IMR-90 (cell line): ENCODE measurements at regions not wholly inside any gene's neighbourhood (a gene's known extent, or its start where the extent isn't known, plus 50 kb on each side); places are given as distances from the start of the nearest gene placed in this dataset.

Experiments
- ATAC-seq: fragments of 200-7000 bp; cut with Tn5 transposase; 2 replicates; pipeline ENCODE4 v1.9.1; 2020; ENCODE audit warnings: low read depth, mild to moderate bottlenecking, moderate library complexity
- BruUV-seq: library from RNA; stranded (reverse); fragments of 400-500 nt; replicated peaks from 2 replicates; lab custom pipeline; 2021; lab: Mats Ljungman, UMichigan
- CTCF ChIA-PET: fragments of 300-600 bp; formaldehyde crosslinking; extraction: SDS; loops from one replicate; lab custom pipeline; 2021; ENCODE audit warnings: antibody characterized with exemption; lab: Yijun Ruan, JAX
- POLR2A ChIA-PET: fragments of 300-600 bp; sonication (Branson Sonifier 250); formaldehyde crosslinking; loops from one replicate; lab custom pipeline; 2022; ENCODE audit warnings: antibody characterized with exemption; ENCODE audit not compliant: unreplicated experiment; lab: Charles Lee
- DNase-seq: peaks from one replicate; pipeline ENCODE4 v3.0.0; 2013
- H2AFZ ChIP-seq: replicated peaks from 2 replicates; pipeline ENCODE3; 2013; ENCODE audit warnings: low read length, mild to moderate bottlenecking; ENCODE audit not compliant: poor library complexity
- H2AK5ac ChIP-seq: 2 replicates; pipeline ENCODE4 v1.6.1; 2013; ENCODE audit warnings: low read depth, low read length, inconsistent platforms
- H2AK9ac ChIP-seq: replicated peaks from 2 replicates; pipeline ENCODE3; 2013; ENCODE audit warnings: mild to moderate bottlenecking, low read depth, low read length, moderate library complexity; ENCODE audit not compliant: poor library complexity
- H2BK120ac ChIP-seq: 2 replicates; pipeline ENCODE4 v1.6.1; 2013; ENCODE audit warnings: low read depth, low read length, inconsistent platforms
- H2BK15ac ChIP-seq: 3 replicates; pipeline ENCODE4 v1.6.1; 2013; ENCODE audit warnings: low read depth, low read length, inconsistent platforms
- H2BK20ac ChIP-seq: 2 replicates; pipeline ENCODE4 v1.6.1; 2013; ENCODE audit warnings: low read depth, mild to moderate bottlenecking, inconsistent platforms, low read length, moderate library complexity
- H2BK5ac ChIP-seq: 2 replicates; pipeline ENCODE4 v1.6.1; 2013; ENCODE audit warnings: mild to moderate bottlenecking, low read depth, low read length, inconsistent platforms; ENCODE audit not compliant: poor library complexity, severe bottlenecking
- H3K14ac ChIP-seq: replicated peaks from 2 replicates; pipeline ENCODE4 v1.6.1; 2013; ENCODE audit warnings: low read depth, low read length, inconsistent platforms
- H3K18ac ChIP-seq: 2 replicates; pipeline ENCODE4 v1.6.1; 2013; ENCODE audit warnings: low read depth, low read length, control low read depth
- H3K23ac ChIP-seq: 2 replicates; pipeline ENCODE4 v1.6.1; 2013; ENCODE audit warnings: low read depth, low read length, inconsistent platforms
- H3K27ac ChIP-seq: 2 replicates; pipeline ENCODE4 v1.5.1; 2013; ENCODE audit warnings: mild to moderate bottlenecking, control low read depth, low read length; ENCODE audit not compliant: insufficient read depth
- H3K27me3 ChIP-seq: 2 replicates; pipeline ENCODE4 v1.6.1; 2013; ENCODE audit warnings: low read length; ENCODE audit not compliant: control insufficient read depth, insufficient read depth
- H3K36me3 ChIP-seq: 2 replicates; pipeline ENCODE4 v1.6.1; 2013; ENCODE audit warnings: low read length, mixed read lengths; ENCODE audit not compliant: control insufficient read depth, insufficient read depth
- H3K4ac ChIP-seq: 2 replicates; pipeline ENCODE4 v1.6.1; 2013; ENCODE audit warnings: low read depth, low read length, inconsistent platforms
- H3K4me1 ChIP-seq: 2 replicates; pipeline ENCODE4 v1.6.1; 2013; ENCODE audit warnings: low read length, mixed read lengths; ENCODE audit not compliant: control insufficient read depth, insufficient read depth
- H3K4me2 ChIP-seq: 2 replicates; pipeline ENCODE4 v1.6.1; 2013; ENCODE audit warnings: low read depth, mild to moderate bottlenecking, control low read depth, low read length, moderate library complexity
- H3K4me3 ChIP-seq: 2 replicates; pipeline ENCODE4 v1.5.1; 2013; ENCODE audit warnings: low read depth, mild to moderate bottlenecking, control low read depth, low read length, moderate library complexity; ENCODE audit not compliant: insufficient read depth
- H3K56ac ChIP-seq: 2 replicates; pipeline ENCODE4 v1.6.1; 2013; ENCODE audit warnings: low read length, inconsistent platforms; ENCODE audit not compliant: insufficient read depth; ENCODE audit errors: extremely low read depth
- H3K79me1 ChIP-seq, 2 experiments: 2 replicates each; pipeline ENCODE4 v1.6.1; 2013; ENCODE audit warnings: low read length in 2 of 2, inconsistent platforms in 1 of 2, low read depth in 1 of 2
- H3K9ac ChIP-seq: 2 replicates; pipeline ENCODE4 v1.6.1; 2013; ENCODE audit warnings: low read depth, low read length, control low read depth
- H3K9me1 ChIP-seq: 2 replicates; pipeline ENCODE4 v1.6.1; 2013; ENCODE audit warnings: low read length, inconsistent platforms; ENCODE audit not compliant: insufficient read depth
- H3K9me3 ChIP-seq: 2 replicates; pipeline ENCODE4 v1.6.1; 2013; ENCODE audit warnings: low read length; ENCODE audit not compliant: control insufficient read depth, insufficient read depth
- H4K20me1 ChIP-seq: 2 replicates; pipeline ENCODE4 v1.6.1; 2013; ENCODE audit warnings: low read length, inconsistent platforms; ENCODE audit not compliant: insufficient read depth
- H4K5ac ChIP-seq: 2 replicates; pipeline ENCODE4 v1.6.1; 2013; ENCODE audit warnings: mild to moderate bottlenecking, low read depth, low read length, control low read depth
- H4K8ac ChIP-seq, 2 experiments: 2 replicates each; pipeline ENCODE4 v1.6.1; 2013; ENCODE audit warnings: low read depth in 2 of 2, low read length in 2 of 2, control low read depth in 1 of 2, inconsistent platforms in 1 of 2
- H4K91ac ChIP-seq: 2 replicates; pipeline ENCODE4 v1.6.1; 2013; ENCODE audit warnings: low read depth, low read length, inconsistent platforms; ENCODE audit not compliant: insufficient read depth
- MXI1 ChIP-seq: IDR thresholded peaks from 2 replicates; pipeline ENCODE4 v1.6.1; 2012; ENCODE audit warnings: low read depth, mild to moderate bottlenecking, low read length, moderate library complexity, borderline replicate concordance
- RAD21 ChIP-seq: IDR thresholded peaks from 2 replicates; pipeline ENCODE4 v1.6.1; 2012; ENCODE audit warnings: low read length, improper control_type of control experiment
- dilution Hi-C: fragments of 300-500 bp; cut with HindIII; formaldehyde crosslinking; loops from one replicate; pipeline ENCODE4 v1.14.3; 2018; ENCODE audit warnings: low sequenced_read_pairs; ENCODE audit not compliant: unreplicated experiment
- in situ Hi-C: fragments of 300-500 bp; cut with MboI; formaldehyde crosslinking; loops from 3 replicates; pipeline ENCODE4 v1.14.3; 2019; ENCODE audit warnings: low sequenced_read_pairs, inconsistent platforms, mixed read lengths
- intact Hi-C: fragments of 100-400 bp; cut with micrococcal nuclease; formaldehyde crosslinking; loops from 2 replicates; pipeline ENCODE4 v1.10.0; 2022

- no peak overlapping the region for H3K18ac ChIP-seq
- no peaks in the 10 kb centered on the region for H4K20me1 ChIP-seq
- in situ Hi-C loops (no loop called here), intact Hi-C loops (no loop called here), dilution Hi-C loops (no loop called here)
- TF ChIP-seq MXI1 (no peak), RAD21 (no peak)
- H3K27me3 ChIP-seq, result peaks cover 10% of the 10 kb centered on the region; the same call in 1 of the 2 replicates
- no peak overlapping the region for H3K23ac ChIP-seq
- no peak overlapping the region for H4K91ac ChIP-seq
- no peak overlapping the region for H3K4me3 ChIP-seq
- no peak overlapping the region for H2AFZ ChIP-seq
- BruUV-seq, result no TSS peak
- no peak overlapping the region for H2BK120ac ChIP-seq
- no peak overlapping the region for H3K4me2 ChIP-seq
- H3K9ac ChIP-seq, result no peak overlapping the region
- ChIA-PET CTCF (no interaction called here), POLR2A (no interaction called here)
- no peaks in the 10 kb centered on the region for H3K36me3 ChIP-seq
- H3K9me3 ChIP-seq, result no peaks in the 10 kb centered on the region
- no peak overlapping the region for H2BK5ac ChIP-seq
- H3K56ac ChIP-seq, result no peak overlapping the region
- H2AK5ac ChIP-seq, result no peak overlapping the region
- H2BK15ac ChIP-seq, result no peak overlapping the region
- H4K8ac ChIP-seq, result no peak overlapping the region
- H3K79me1 ChIP-seq, result no peaks in the 10 kb centered on the region
- ATAC-seq, result no peak
- no peaks in the 10 kb centered on the region for H3K9me1 ChIP-seq
- H4K5ac ChIP-seq, result no peak overlapping the region
- DNase-seq, result no peak
- H2AK9ac ChIP-seq, result no peak overlapping the region
- H3K27ac ChIP-seq, result no peak overlapping the region
- H3K4me1 ChIP-seq, result no peaks in the 10 kb centered on the region
- H3K14ac ChIP-seq, result no peak overlapping the region
- no peak overlapping the region for H3K4ac ChIP-seq
- H2BK20ac ChIP-seq, result no peak overlapping the region
Measured at GRCh38 chr14:101669629-101670028, 91.9 kb upstream of the PPP2R5C start.
